B cell (primary cell): ENCODE measurements at regions not wholly inside any gene's neighbourhood (a gene's known extent, or its start where the extent isn't known, plus 50 kb on each side); places are given as distances from the start of the nearest gene placed in this dataset.

Experiments
- ATAC-seq: fragments of 200-7000 bp; cut with Tn5 transposase; one replicate; pipeline ENCODE4 v1.10.0; 2021; ENCODE audit warnings: low read depth, mild to moderate bottlenecking, moderate number of reproducible peaks, moderate library complexity
- CTCF ChIA-PET: fragments of 350-600 bp; sonication (Branson Sonifier 250); formaldehyde crosslinking; loops from one replicate; lab custom pipeline; 2021; ENCODE audit warnings: antibody characterized with exemption, inconsistent platforms; lab: Charles Lee
- POLR2A ChIA-PET: fragments of 350-600 bp; sonication (Branson Sonifier 250); formaldehyde crosslinking; loops from one replicate; lab custom pipeline; 2021; ENCODE audit warnings: antibody characterized with exemption; lab: Charles Lee
- DNase-seq: peaks from one replicate; pipeline ENCODE4 v3.0.0; 2013
- H2AFZ ChIP-seq: 2 replicates; pipeline ENCODE4 v1.6.1; 2012; ENCODE audit warnings: mild to moderate bottlenecking, low read depth, low read length; ENCODE audit not compliant: insufficient read depth, poor library complexity, severe bottlenecking
- H3K27ac ChIP-seq, 2 donors: 1 replicate in 1 of 2; 2 replicates in 1 of 2; pipeline ENCODE4 v1.5.1; 2012 to 2013; ENCODE audit warnings: low read length in 2 of 2, mild to moderate bottlenecking in 2 of 2, moderate library complexity in 1 of 2
- H3K27me3 ChIP-seq, 4 experiments: fragments of 200-600 bp in 1 of 4; sonication (generic) in 1 of 4; replicated peaks in 1 of 4; 1 replicate in 2 of 4; 2 replicates in 2 of 4; pipeline versions ENCODE4 v1.6.1 to v1.7.0; 2013 to 2016; ENCODE audit warnings: low read length in 3 of 4, mild to moderate bottlenecking in 2 of 4, mixed read lengths in 1 of 4, moderate library complexity in 1 of 4; ENCODE audit not compliant: insufficient read depth in 4 of 4, control insufficient read depth in 3 of 4; ENCODE audit errors: control extremely low read depth in 1 of 4
- H3K36me3 ChIP-seq, 2 experiments: replicated peaks in 1 of 2; 1 replicate in 1 of 2; 2 replicates in 1 of 2; pipeline versions ENCODE4 v1.6.1 to v1.7.1; 2013; ENCODE audit warnings: low read length in 1 of 2; ENCODE audit not compliant: insufficient read depth in 2 of 2, control insufficient read depth in 1 of 2; ENCODE audit errors: control extremely low read depth in 1 of 2, extremely low read depth in 1 of 2
- H3K4me1 ChIP-seq, 2 donors: fragments of 200-600 bp in 1 of 2; sonication (generic) in 1 of 2; 1 replicate in 1 of 2; 2 replicates in 1 of 2; pipeline versions ENCODE4 v1.5.1 to v1.6.1; 2013 to 2017; ENCODE audit warnings: low read length in 2 of 2; ENCODE audit not compliant: control insufficient read depth in 2 of 2, insufficient read depth in 2 of 2
- H3K4me2 ChIP-seq: replicated peaks from 2 replicates; pipeline ENCODE3; 2012; ENCODE audit warnings: mild to moderate bottlenecking, low read depth, low read length; ENCODE audit not compliant: poor library complexity, severe bottlenecking
- H3K4me3 ChIP-seq, 5 experiments: fragments of 200-600 bp in 1 of 5; sonication (generic) in 1 of 5; 1 replicate in 3 of 5; 2 replicates in 2 of 5; pipeline versions ENCODE4 v1.5.1 to v1.7.0; 2011 to 2016; ENCODE audit warnings: low read length in 4 of 5, mild to moderate bottlenecking in 4 of 5, low read depth in 2 of 5, control low read depth in 1 of 5, moderate library complexity in 1 of 5; ENCODE audit not compliant: insufficient read depth in 1 of 5; ENCODE audit errors: control extremely low read depth in 1 of 5, extremely low read depth in 1 of 5
- H3K79me2 ChIP-seq: fragments of 200-600 bp; sonication (generic); one replicate; pipeline ENCODE4 v1.6.0; 2016; ENCODE audit warnings: low read length; ENCODE audit not compliant: control insufficient read depth, insufficient read depth
- H3K9ac ChIP-seq: fragments of 200-600 bp; sonication (generic); 2 replicates; pipeline ENCODE4 v1.6.1; 2017; ENCODE audit warnings: mild to moderate bottlenecking, low read length, moderate library complexity
- H3K9me3 ChIP-seq, 3 donors: one replicate each; pipeline versions ENCODE4 v1.6.1 to v1.7.1; 2013; ENCODE audit warnings: low read length in 2 of 3; ENCODE audit not compliant: control insufficient read depth in 2 of 3, insufficient read depth in 1 of 3; ENCODE audit errors: control extremely low read depth in 1 of 3
- H4K20me1 ChIP-seq: 2 replicates; pipeline ENCODE4 v1.6.0; 2012; ENCODE audit warnings: mild to moderate bottlenecking, low read length; ENCODE audit not compliant: insufficient read depth, control insufficient read depth, poor library complexity, severe bottlenecking
- H3K27ac Mint-ChIP-seq: one replicate; pipeline ENCODE4 v1.8.0; 2021; ENCODE audit warnings: mixed read lengths
- H3K27me3 Mint-ChIP-seq: one replicate; pipeline ENCODE4 v1.8.0; 2021; ENCODE audit warnings: mixed read lengths
- H3K4me1 Mint-ChIP-seq: one replicate; pipeline ENCODE4 v1.8.0; 2021; ENCODE audit warnings: mixed read lengths
- H3K4me3 Mint-ChIP-seq: one replicate; pipeline ENCODE4 v1.8.0; 2021; ENCODE audit warnings: mixed read lengths
- H3K9me3 Mint-ChIP-seq: one replicate; pipeline ENCODE4 v1.8.0; 2022; ENCODE audit warnings: mixed read lengths; ENCODE audit not compliant: insufficient read depth
- EZH2 ChIP-seq: IDR thresholded peaks from 2 replicates; pipeline ENCODE4 v1.6.1; 2012; ENCODE audit warnings: borderline replicate concordance, low read depth, mild to moderate bottlenecking, moderate library complexity, low read length; ENCODE audit not compliant: insufficient read depth, poor library complexity, severe bottlenecking
- WGBS: methylation state at CpG from one replicate; pipeline ENCODE4 v1.1.5; 2013; ENCODE audit warnings: missing lambda C conversion rate; ENCODE audit not compliant: insufficient coverage; 5-methylcytosine and 5-hydroxymethylcytosine counted together
- intact Hi-C: fragments of 100-400 bp; cut with micrococcal nuclease; formaldehyde crosslinking; loops from one replicate; pipeline ENCODE4 v1.10.0; 2022
- TF ChIP-seq, protein P1 (sequence below): fragments of 200-600 bp; IDR thresholded peaks from one replicate; pipeline ENCODE4 v1.8.0; 2022; ENCODE audit warnings: antibody characterized with exemption, mild to moderate bottlenecking

- no peak for ATAC-seq
- WGBS, result 80% methylated on average over 1 of the region's 2 CpGs
- Mint-ChIP-seq H3K4me3 (no peak overlapping the region), H3K4me1 (no peaks in the 10 kb centered on the region), H3K27me3 (peaks cover 33% of the 10 kb centered on the region), H3K9me3 (no peaks in the 10 kb centered on the region), H3K27ac (no peak overlapping the region)
- Histone ChIP-seq H3K27ac (no peak overlapping the region), H2AFZ (no peak overlapping the region), H3K4me1 (no peaks in the 10 kb centered on the region), H3K36me3 (no peaks in the 10 kb centered on the region), H4K20me1 (no peaks in the 10 kb centered on the region), H3K79me2 (no peaks in the 10 kb centered on the region), H3K4me2 (no peak overlapping the region), H3K27me3 (peaks cover 0 to 7% (median 0%) of the 10 kb centered on the region in 4 experiments), H3K9ac (no peak overlapping the region), H3K4me3 (no peak overlapping the region), H3K9me3 (peaks cover 0 to 3% (median 0%) of the 10 kb centered on the region in 3 donors)
- CTCF ChIA-PET, result no interaction called here
- DNase-seq, result no peak
- intact Hi-C loops, result no loop called here
- POLR2A ChIA-PET, result no interaction called here
- no peak for TF ChIP-seq EZH2
- TF ChIP-seq, protein P1, sequence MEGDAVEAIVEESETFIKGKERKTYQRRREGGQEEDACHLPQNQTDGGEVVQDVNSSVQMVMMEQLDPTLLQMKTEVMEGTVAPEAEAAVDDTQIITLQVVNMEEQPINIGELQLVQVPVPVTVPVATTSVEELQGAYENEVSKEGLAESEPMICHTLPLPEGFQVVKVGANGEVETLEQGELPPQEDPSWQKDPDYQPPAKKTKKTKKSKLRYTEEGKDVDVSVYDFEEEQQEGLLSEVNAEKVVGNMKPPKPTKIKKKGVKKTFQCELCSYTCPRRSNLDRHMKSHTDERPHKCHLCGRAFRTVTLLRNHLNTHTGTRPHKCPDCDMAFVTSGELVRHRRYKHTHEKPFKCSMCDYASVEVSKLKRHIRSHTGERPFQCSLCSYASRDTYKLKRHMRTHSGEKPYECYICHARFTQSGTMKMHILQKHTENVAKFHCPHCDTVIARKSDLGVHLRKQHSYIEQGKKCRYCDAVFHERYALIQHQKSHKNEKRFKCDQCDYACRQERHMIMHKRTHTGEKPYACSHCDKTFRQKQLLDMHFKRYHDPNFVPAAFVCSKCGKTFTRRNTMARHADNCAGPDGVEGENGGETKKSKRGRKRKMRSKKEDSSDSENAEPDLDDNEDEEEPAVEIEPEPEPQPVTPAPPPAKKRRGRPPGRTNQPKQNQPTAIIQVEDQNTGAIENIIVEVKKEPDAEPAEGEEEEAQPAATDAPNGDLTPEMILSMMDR, result no peak
Measured at GRCh38 chr1:30027247-30027646, 696.1 kb downstream of the MATN1 start.

DNA sequence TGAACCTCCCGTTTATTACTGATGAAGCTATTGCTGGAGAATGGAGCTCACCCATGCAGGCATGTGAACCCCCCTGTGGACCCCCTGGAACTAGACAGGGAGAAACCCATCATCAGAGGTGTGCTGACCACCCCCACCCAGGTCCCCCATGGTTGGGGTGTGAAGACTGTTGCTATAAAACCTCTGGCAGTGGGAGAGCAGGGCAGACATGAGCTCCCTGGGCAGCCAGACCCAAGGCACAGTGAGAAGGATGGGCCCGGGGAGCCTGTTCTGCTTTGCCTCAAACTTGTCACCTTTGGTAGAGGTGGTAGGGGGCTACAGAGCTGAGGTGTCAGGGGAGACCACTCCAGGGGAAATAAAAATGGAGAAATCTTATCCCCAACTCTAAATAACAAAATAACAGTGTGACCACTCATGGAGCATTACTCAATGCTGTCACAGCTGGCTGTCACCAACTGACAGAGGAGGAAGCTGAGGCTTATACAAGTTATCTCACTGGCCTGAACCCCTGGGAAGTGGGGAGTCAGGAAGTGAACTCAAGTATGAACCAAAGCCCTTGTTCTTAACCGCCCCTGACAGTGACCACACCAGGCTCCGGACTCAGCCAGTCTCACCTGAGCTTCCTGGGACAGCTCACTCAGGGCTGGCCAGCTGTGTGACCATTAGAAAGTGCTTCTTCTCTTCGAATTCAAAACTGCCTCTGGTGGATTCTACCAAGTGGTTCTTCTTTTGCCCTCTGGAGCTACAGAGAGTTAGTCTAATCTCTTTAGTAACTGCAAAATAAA lies 698.8 kb downstream of the MATN1 start:
- Mint-ChIP-seq H3K4me1 (no peaks in the 10 kb centered on the region), H3K27ac (no peak overlapping the region), H3K27me3 (peaks cover 42% of the 10 kb centered on the region), H3K4me3 (no peak overlapping the region), H3K9me3 (no peaks in the 10 kb centered on the region)
- no peak overlapping the region for H3K4me2 ChIP-seq
- DNase-seq, result no peak
- TF ChIP-seq, protein P1, result no peak
- POLR2A ChIA-PET, result no interaction called here
- peaks cover 0 to 7% (median 0%) of the 10 kb centered on the region in 4 experiments for H3K27me3 ChIP-seq
- 0% methylated on average over 2 of the region's 5 CpGs for WGBS
- no peak overlapping the region for H3K9ac ChIP-seq
- H3K9me3 ChIP-seq, result peaks cover 0 to 3% (median 0%) of the 10 kb centered on the region in 3 donors
- no peak overlapping the region for H2AFZ ChIP-seq
- no peaks in the 10 kb centered on the region for H3K79me2 ChIP-seq
- no peak overlapping the region for H3K4me3 ChIP-seq
- no peaks in the 10 kb centered on the region for H3K4me1 ChIP-seq
- no peak for ATAC-seq
- intact Hi-C loops, result no loop called here
- no peak overlapping the region for H3K27ac ChIP-seq
- H4K20me1 ChIP-seq, result no peaks in the 10 kb centered on the region
- no peaks in the 10 kb centered on the region for H3K36me3 ChIP-seq
- CTCF ChIA-PET, result no interaction called here
